ENCODE measurements at regions not wholly inside any gene's neighbourhood (a gene's known extent, or its start where the extent isn't known, plus 50 kb on each side); places are given as distances from the start of the nearest gene placed in this dataset.
A peak's percentile ranks its signal among the peaks of the same experiment; 100 is the strongest.

DNA sequence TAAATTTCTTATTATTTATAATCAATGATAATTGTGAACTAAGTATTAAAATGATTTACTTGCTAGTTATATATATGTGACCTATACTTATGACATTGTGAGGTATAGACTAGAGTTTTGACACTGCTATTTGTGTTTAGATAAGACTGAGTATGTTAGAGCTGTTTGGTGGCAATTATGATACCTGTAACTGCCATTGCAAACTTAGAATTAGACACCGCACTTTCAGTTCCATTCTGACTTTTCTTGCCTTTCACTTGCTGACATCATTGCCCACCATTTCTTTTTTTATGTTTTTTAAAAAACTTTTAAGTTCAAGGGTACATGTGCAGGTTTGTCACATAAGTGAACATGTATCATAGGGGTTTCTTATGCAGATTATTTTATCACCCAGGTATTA is 214.5 kb downstream of the MBL2 start:
- TF ChIP-seq, protein P1, sequence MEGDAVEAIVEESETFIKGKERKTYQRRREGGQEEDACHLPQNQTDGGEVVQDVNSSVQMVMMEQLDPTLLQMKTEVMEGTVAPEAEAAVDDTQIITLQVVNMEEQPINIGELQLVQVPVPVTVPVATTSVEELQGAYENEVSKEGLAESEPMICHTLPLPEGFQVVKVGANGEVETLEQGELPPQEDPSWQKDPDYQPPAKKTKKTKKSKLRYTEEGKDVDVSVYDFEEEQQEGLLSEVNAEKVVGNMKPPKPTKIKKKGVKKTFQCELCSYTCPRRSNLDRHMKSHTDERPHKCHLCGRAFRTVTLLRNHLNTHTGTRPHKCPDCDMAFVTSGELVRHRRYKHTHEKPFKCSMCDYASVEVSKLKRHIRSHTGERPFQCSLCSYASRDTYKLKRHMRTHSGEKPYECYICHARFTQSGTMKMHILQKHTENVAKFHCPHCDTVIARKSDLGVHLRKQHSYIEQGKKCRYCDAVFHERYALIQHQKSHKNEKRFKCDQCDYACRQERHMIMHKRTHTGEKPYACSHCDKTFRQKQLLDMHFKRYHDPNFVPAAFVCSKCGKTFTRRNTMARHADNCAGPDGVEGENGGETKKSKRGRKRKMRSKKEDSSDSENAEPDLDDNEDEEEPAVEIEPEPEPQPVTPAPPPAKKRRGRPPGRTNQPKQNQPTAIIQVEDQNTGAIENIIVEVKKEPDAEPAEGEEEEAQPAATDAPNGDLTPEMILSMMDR (IDR thresholded peaks at IDR 0.05; ENCODE audit: insufficient read depth, low read length, poor library complexity, severe bottlenecking): no peak
- no peaks in the 10 kb centered on the region for H3K27me3 ChIP-seq (ENCODE audit: control insufficient read depth, insufficient read depth, low read length)
- no peak overlapping the region for H3K4me3 ChIP-seq (ENCODE audit: low read depth, low read length)
- DNase-seq (ENCODE audit: low read depth): no peak
- no peaks in the 10 kb centered on the region for H3K36me3 ChIP-seq (ENCODE audit: control insufficient read depth, insufficient read depth, low read length)

DNA sequence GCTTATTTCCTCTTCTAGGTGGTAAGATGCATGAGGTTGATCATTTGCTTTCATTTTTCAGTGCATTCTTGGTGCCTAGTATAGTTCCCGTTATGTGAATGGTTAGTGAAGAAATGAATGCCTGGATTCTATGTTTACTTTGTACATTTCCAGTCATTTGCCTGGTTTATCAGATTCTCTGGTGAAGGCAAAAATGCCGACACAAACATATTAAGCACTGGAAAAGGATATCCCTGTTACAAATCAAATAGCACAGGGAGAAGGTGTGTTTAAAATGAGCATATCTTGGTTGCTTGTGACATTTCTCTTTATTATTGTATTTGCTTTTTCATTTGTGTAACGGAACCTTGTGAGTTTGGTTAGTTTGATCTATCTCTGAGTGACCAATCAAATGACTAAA is 211.3 kb downstream of the MBL2 start:
- TF ChIP-seq, protein P1 (IDR thresholded peaks at IDR 0.05; ENCODE audit: insufficient read depth, low read length, poor library complexity, severe bottlenecking): no peak
- no peaks in the 10 kb centered on the region for H3K27me3 ChIP-seq (ENCODE audit: control insufficient read depth, insufficient read depth, low read length)
- no peaks in the 10 kb centered on the region for H3K36me3 ChIP-seq (ENCODE audit: control insufficient read depth, insufficient read depth, low read length)
- H3K4me3 ChIP-seq (ENCODE audit: low read depth, low read length): no peak overlapping the region
- DNase-seq (ENCODE audit: low read depth): no peak

DNA sequence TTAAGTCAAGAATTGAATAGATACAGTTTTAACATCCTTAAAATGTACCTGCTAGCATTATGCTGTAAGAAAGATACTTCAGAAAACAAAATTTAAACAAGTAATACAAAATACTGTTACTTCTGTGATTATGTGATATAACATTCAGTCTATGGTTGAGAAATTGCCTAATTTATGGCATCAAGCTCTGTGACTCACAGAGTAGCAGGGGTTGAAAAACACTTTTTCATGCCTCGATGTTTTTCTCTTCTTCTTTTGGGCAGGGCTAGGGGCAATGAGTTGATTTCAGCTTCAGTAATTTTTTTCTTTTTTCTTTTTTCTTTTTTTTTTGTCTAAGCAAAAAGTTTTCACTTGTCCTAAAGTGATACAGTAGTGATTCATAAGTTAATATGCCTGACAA is 209.2 kb downstream of the MBL2 start:
- Histone ChIP-seq H3K4me3 (ENCODE audit: low read depth, low read length) (no peak overlapping the region), H3K36me3 (ENCODE audit: control insufficient read depth, insufficient read depth, low read length) (no peaks in the 10 kb centered on the region), H3K27me3 (ENCODE audit: control insufficient read depth, insufficient read depth, low read length) (no peaks in the 10 kb centered on the region)
- TF ChIP-seq, protein P1 (IDR thresholded peaks at IDR 0.05; ENCODE audit: insufficient read depth, low read length, poor library complexity, severe bottlenecking): no peak
- no peak for DNase-seq (ENCODE audit: low read depth)

DNA sequence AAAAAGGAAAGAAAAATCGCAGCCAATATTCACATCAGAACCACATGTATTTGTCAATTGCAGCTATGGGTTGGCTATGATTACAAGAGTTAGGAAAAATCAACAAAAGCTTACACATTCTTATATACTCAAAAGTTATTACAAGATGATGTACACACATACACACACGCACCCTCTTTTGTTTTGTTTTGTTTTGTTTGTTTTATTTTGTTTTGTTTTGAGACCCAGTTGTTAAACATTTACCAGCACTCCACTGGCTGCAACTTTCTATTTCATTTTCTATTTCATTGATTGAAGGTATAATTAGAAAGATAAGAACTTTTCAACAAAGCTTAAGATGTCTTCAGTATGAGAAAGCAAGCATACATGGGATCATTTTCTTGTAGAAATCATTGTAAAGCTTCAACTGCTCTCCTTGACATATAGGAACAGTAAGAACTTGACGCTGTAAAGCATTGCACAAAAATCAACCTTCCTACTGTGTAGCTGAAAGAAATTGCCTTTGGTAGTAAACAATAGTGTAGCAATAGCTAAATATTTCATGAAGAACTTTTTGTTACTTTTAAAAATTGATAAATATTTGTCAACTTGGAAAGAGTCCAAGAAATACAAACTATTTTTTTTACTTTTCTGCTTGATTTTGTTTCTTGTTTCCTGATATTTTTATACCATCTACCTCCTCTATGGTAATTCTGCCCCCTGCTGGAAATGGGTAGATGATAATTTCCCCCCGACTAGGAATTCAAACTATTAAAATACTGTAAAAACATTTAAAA is 205.9 kb downstream of the MBL2 start:
- Histone ChIP-seq H3K27me3 (ENCODE audit: control insufficient read depth, insufficient read depth, low read length) (no peaks in the 10 kb centered on the region), H3K4me3 (ENCODE audit: low read depth, low read length) (no peak overlapping the region), H3K36me3 (ENCODE audit: control insufficient read depth, insufficient read depth, low read length) (no peaks in the 10 kb centered on the region)
- peak; percentile 1 for DNase-seq (ENCODE audit: low read depth)
- TF ChIP-seq, protein P1 (IDR thresholded peaks at IDR 0.05; ENCODE audit: insufficient read depth, low read length, poor library complexity, severe bottlenecking): peak; percentile 52

DNA sequence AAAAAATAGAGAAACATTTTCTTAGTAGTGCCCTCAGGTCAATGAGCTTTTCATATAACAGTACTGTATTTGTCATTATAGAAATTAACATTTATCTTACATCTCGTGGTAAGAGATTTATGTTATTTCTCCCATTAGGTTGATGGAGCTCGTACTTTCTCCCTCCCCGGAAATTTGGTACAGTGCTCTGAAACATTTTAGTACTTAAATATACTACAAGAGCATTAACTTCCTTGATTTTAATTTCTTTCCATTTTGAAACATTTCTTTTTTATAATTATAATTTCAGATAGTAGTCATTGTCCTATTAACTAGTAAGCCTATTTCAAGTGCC is 205.4 kb downstream of the MBL2 start:
- Histone ChIP-seq H3K4me3 (ENCODE audit: low read depth, low read length) (no peak overlapping the region), H3K36me3 (ENCODE audit: control insufficient read depth, insufficient read depth, low read length) (no peaks in the 10 kb centered on the region), H3K27me3 (ENCODE audit: control insufficient read depth, insufficient read depth, low read length) (no peaks in the 10 kb centered on the region)
- no peak for DNase-seq (ENCODE audit: low read depth)
- TF ChIP-seq, protein P1 (IDR thresholded peaks at IDR 0.05; ENCODE audit: insufficient read depth, low read length, poor library complexity, severe bottlenecking): no peak

DNA sequence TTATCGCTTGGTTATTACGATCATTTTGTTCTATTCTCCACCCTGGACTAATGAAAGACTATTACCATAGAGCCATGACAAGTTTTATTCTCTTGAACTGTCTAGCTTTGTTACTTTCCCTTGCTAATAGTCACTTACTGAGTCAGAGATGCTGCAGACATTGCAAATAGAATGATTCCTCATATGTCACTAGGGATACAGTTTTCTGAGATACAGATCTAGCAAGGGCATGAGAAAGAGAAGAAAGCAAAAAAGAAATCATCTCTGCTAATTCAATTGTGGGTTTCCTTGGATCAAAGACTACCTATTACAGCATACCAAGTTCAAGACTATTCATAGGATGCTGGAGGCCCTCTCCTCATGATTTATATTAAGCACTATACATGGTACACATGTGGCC is 204.3 kb downstream of the MBL2 start:
- H3K27me3 ChIP-seq (ENCODE audit: control insufficient read depth, insufficient read depth, low read length): no peaks in the 10 kb centered on the region
- no peak for DNase-seq (ENCODE audit: low read depth)
- H3K4me3 ChIP-seq (ENCODE audit: low read depth, low read length): no peak overlapping the region
- no peaks in the 10 kb centered on the region for H3K36me3 ChIP-seq (ENCODE audit: control insufficient read depth, insufficient read depth, low read length)
- TF ChIP-seq, protein P1 (IDR thresholded peaks at IDR 0.05; ENCODE audit: insufficient read depth, low read length, poor library complexity, severe bottlenecking): no peak
